ENCODE measurements at regions not wholly inside any gene's neighbourhood (a gene's known extent, or its start where the extent isn't known, plus 50 kb on each side); places are given as distances from the start of the nearest gene placed in this dataset.

- CTCF ChIA-PET, result no interaction called here
These were observed 163.1 kb downstream of the FAXC start for GRCh38 chr6:99186417-99186816.

GRCh38 chr6:99185525-99185924 is 163.9 kb downstream of the FAXC start:
- no peaks in the 10 kb centered on the region for H3K36me3 ChIP-seq (ENCODE audit: insufficient read depth, low read length, poor library complexity, severe bottlenecking)
- H3K4me1 ChIP-seq (ENCODE audit: insufficient read depth, low read length, poor library complexity, severe bottlenecking), result no peaks in the 10 kb centered on the region
- H3K27me3 ChIP-seq (replicated peaks; ENCODE audit: insufficient read depth, low read depth, low read length, poor library complexity), result no peaks in the 10 kb centered on the region
- no peaks in the 10 kb centered on the region for H3K9me3 ChIP-seq (ENCODE audit: low read depth, low read length, poor library complexity, severe bottlenecking)
- ChIA-PET POLR2A (ENCODE audit: low non-redundant PET) (no interaction called here), CTCF (no interaction called here)
- DNase-seq (ENCODE audit: low spot score), result no peak
- H3K4me3 ChIP-seq (ENCODE audit: low read depth, low read length, poor library complexity, severe bottlenecking), result no peak overlapping the region
- BruUV-seq (replicated peaks), result no TSS peak
- no peak overlapping the region for H3K27ac ChIP-seq (ENCODE audit: low read depth, low read length, poor library complexity, severe bottlenecking)
- intact Hi-C loops (cut with micrococcal nuclease; ENCODE audit: unreplicated experiment), result no loop called here
- TF ChIP-seq CTCF (conservative IDR thresholded peaks at IDR 0.05; ENCODE audit: low read depth, low read length) (no peak), EZH2 (IDR thresholded peaks at IDR 0.05; ENCODE audit: borderline replicate concordance, low read depth, low read length, poor library complexity, severe bottlenecking) (no peak)

More at GRCh38 chr6:99186417-99186816, 163.1 kb downstream of the FAXC start:
- no peaks in the 10 kb centered on the region for H3K9me3 ChIP-seq (ENCODE audit: low read depth, low read length, poor library complexity, severe bottlenecking)
- H3K4me3 ChIP-seq (ENCODE audit: low read depth, low read length, poor library complexity, severe bottlenecking), result no peak overlapping the region
- intact Hi-C loops (cut with micrococcal nuclease; ENCODE audit: unreplicated experiment), result no loop called here
- H3K27ac ChIP-seq (ENCODE audit: low read depth, low read length, poor library complexity, severe bottlenecking), result no peak overlapping the region
- H3K4me1 ChIP-seq (ENCODE audit: insufficient read depth, low read length, poor library complexity, severe bottlenecking), result no peaks in the 10 kb centered on the region
- BruUV-seq (replicated peaks), result no TSS peak
- POLR2A ChIA-PET (ENCODE audit: low non-redundant PET), result no interaction called here
- TF ChIP-seq CTCF (conservative IDR thresholded peaks at IDR 0.05; ENCODE audit: low read depth, low read length) (no peak), EZH2 (IDR thresholded peaks at IDR 0.05; ENCODE audit: borderline replicate concordance, low read depth, low read length, poor library complexity, severe bottlenecking) (no peak)
- H3K27me3 ChIP-seq (replicated peaks; ENCODE audit: insufficient read depth, low read depth, low read length, poor library complexity), result no peaks in the 10 kb centered on the region
- no peak for DNase-seq (ENCODE audit: low spot score)
- no peaks in the 10 kb centered on the region for H3K36me3 ChIP-seq (ENCODE audit: insufficient read depth, low read length, poor library complexity, severe bottlenecking)

GRCh38 chr6:99184696-99185095 is 164.8 kb downstream of the FAXC start:
- TF ChIP-seq EZH2 (IDR thresholded peaks at IDR 0.05; ENCODE audit: borderline replicate concordance, low read depth, low read length, poor library complexity, severe bottlenecking) (no peak), CTCF (conservative IDR thresholded peaks at IDR 0.05; ENCODE audit: low read depth, low read length) (no peak)
- Histone ChIP-seq H3K4me1 (ENCODE audit: insufficient read depth, low read length, poor library complexity, severe bottlenecking) (no peaks in the 10 kb centered on the region), H3K36me3 (ENCODE audit: insufficient read depth, low read length, poor library complexity, severe bottlenecking) (no peaks in the 10 kb centered on the region), H3K27ac (ENCODE audit: low read depth, low read length, poor library complexity, severe bottlenecking) (no peak overlapping the region), H3K4me3 (ENCODE audit: low read depth, low read length, poor library complexity, severe bottlenecking) (no peak overlapping the region), H3K27me3 (replicated peaks; ENCODE audit: insufficient read depth, low read depth, low read length, poor library complexity) (no peaks in the 10 kb centered on the region), H3K9me3 (ENCODE audit: low read depth, low read length, poor library complexity, severe bottlenecking) (no peaks in the 10 kb centered on the region)
- intact Hi-C loops (cut with micrococcal nuclease; ENCODE audit: unreplicated experiment), result no loop called here
- ChIA-PET CTCF (no interaction called here), POLR2A (ENCODE audit: low non-redundant PET) (no interaction called here)
- no peak for DNase-seq (ENCODE audit: low spot score)
- no TSS peak for BruUV-seq (replicated peaks)

Data from A673 (cell line).